ENCODE measurements at regions not wholly inside any gene's neighbourhood (a gene's known extent, or its start where the extent isn't known, plus 50 kb on each side); places are given as distances from the start of the nearest gene placed in this dataset.
"Not testable (repeated sequence)": the region's sequence is repeated elsewhere in the genome, so short reads cannot be mapped to it uniquely, and the experiment has no call there.

- not testable (repeated sequence) for DNase-seq (ENCODE audit: extremely low read depth, low read depth)
These were observed 2226.0 kb upstream of the DEFB115 start for GRCh38 chr20:29031262-29031982.

- not testable (repeated sequence) for DNase-seq (ENCODE audit: extremely low read depth, low read depth)
These were observed 2213.2 kb upstream of the DEFB115 start for GRCh38 chr20:29044239-29044638.

- not testable (repeated sequence) for DNase-seq (ENCODE audit: extremely low read depth, low read depth)
These were observed 2207.4 kb upstream of the DEFB115 start for GRCh38 chr20:29050008-29050606.

- DNase-seq (ENCODE audit: extremely low read depth, low read depth): not testable (repeated sequence)
- TF ChIP-seq, protein P1, sequence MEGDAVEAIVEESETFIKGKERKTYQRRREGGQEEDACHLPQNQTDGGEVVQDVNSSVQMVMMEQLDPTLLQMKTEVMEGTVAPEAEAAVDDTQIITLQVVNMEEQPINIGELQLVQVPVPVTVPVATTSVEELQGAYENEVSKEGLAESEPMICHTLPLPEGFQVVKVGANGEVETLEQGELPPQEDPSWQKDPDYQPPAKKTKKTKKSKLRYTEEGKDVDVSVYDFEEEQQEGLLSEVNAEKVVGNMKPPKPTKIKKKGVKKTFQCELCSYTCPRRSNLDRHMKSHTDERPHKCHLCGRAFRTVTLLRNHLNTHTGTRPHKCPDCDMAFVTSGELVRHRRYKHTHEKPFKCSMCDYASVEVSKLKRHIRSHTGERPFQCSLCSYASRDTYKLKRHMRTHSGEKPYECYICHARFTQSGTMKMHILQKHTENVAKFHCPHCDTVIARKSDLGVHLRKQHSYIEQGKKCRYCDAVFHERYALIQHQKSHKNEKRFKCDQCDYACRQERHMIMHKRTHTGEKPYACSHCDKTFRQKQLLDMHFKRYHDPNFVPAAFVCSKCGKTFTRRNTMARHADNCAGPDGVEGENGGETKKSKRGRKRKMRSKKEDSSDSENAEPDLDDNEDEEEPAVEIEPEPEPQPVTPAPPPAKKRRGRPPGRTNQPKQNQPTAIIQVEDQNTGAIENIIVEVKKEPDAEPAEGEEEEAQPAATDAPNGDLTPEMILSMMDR (IDR thresholded peaks at IDR 0.05; ENCODE audit: low read depth, low read length): peak; percentile 13
These were observed 2199.5 kb upstream of the DEFB115 start for GRCh38 chr20:29057866-29058484.

- not testable (repeated sequence) for DNase-seq (ENCODE audit: extremely low read depth, low read depth)
These were observed 2195.0 kb upstream of the DEFB115 start for GRCh38 chr20:29062451-29062850.

- DNase-seq (ENCODE audit: extremely low read depth, low read depth): not testable (repeated sequence)
These were observed 2191.1 kb upstream of the DEFB115 start for GRCh38 chr20:29066341-29066740.

- not testable (repeated sequence) for DNase-seq (ENCODE audit: extremely low read depth, low read depth)
These were observed 2183.8 kb upstream of the DEFB115 start for GRCh38 chr20:29073640-29074039.

DNA sequence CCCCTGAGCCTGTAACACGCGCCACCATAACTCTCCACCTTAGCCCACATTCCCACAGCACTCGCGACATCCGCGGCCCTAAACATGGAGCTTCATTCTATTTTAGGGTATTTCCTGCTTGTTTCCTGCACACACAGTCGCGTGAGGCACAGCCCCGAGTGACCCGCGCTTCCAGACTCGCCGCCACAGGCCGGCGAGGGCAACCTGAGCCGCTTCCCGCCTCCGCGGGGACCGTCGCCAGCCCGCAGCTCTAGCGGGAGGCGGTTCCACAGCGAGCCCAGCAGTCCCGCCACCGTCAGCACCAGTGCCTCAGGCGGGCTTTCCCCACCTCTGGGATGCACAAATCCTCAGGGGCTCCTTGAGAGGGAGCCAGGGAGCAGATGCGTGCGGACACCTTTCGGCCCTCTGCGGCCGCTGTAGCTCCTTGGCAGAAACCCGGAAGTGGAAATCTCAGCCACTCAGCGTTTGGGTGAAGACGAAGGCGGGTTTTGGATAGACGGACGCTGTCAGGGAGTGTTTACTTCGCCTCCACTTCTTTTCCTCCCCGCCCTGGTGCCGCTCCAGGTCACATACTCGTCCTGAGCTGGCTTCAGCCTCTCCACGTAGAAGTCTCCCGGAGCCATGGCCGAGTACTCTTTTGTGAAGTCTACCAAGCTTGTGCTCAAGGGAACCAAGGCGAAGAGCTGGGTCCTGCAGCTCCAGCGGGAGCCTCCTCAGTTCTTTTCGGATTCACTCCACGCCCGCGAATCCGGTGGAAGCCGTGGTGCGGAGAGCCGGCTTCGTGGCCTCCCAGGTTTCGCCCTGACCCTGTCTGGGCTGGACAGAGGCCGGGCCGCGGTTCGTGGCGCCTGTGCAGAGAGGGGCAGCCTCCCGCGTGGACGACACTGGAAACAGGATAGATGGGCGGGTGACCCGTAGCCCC, 2177.4 kb upstream of the DEFB115 start:
- no peak for DNase-seq (ENCODE audit: extremely low read depth, low read depth)
- TF ChIP-seq, protein P1 (IDR thresholded peaks at IDR 0.05; ENCODE audit: low read depth, low read length): no peak

- not testable (repeated sequence) for DNase-seq (ENCODE audit: extremely low read depth, low read depth)
These were observed 2175.8 kb upstream of the DEFB115 start for GRCh38 chr20:29081712-29082111.

DNA sequence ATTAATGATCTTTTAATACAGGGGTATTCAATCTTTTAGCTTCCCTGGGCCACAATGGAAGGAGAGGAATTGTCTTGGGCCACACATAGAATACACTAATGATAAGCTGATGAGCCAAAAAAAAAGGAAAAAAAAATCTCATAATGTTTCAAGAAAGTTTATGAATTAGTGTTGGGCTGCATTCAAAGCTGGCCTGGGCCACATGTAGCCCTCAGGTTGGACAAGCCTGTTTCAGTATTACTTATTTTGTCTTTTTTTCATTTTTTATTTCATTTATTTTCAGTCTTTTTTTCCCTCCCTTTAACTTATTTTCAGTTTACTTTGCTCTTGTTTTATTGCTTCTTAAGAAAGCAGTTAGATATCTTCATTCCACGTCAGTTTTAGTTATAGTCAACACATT, 2171.8 kb upstream of the DEFB115 start:
- DNase-seq (ENCODE audit: extremely low read depth, low read depth): no peak
- TF ChIP-seq, protein P1 (IDR thresholded peaks at IDR 0.05; ENCODE audit: low read depth, low read length): no peak

DNA sequence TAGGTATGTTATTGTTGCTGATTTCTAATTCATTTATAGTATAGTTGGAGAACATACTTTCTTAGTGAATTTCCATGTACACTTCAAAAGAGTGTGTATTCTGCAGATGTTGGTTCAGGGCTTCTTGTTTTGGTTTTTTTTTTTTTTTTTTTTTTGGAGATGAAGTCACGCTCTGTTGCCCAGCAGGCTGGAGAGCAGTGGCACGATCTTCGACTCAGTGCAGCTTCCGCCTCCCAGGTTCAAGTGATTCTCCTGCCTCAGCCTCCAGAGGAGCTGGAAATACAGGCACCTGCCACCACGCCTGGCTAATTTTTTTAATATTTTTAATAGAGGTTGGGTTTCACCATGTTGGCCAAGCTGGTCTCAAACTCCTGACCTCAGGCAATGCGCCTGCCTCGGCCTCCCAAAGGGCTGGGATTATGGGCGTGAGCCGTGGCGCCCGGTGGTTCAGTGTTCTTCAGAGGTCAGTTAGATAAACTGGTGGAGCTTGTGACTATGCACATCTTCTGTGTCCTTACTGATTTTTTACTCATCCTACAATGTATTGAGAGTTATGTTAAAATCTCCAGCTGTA, 2171.2 kb upstream of the DEFB115 start:
- DNase-seq (ENCODE audit: extremely low read depth, low read depth): not testable (repeated sequence)
